Sciatic nerve (tissue), 2 donors: ENCODE measurements at regions not wholly inside any gene's neighbourhood (a gene's known extent, or its start where the extent isn't known, plus 50 kb on each side); places are given as distances from the start of the nearest gene placed in this dataset. TPM values are rescaled to one million over a fixed set of nuclear protein-coding genes. Genes with fewer than 3 reads are reported as not detected.
A peak's percentile ranks its signal among the peaks of the same experiment; 100 is the strongest.
"Not testable (repeated sequence)": the region's sequence is repeated elsewhere in the genome, so short reads cannot be mapped to it uniquely, and the experiment has no call there.

Experiments
- ATAC-seq: fragments of 200-7000 bp; cut with Tn5 transposase; one replicate; pipeline ENCODE4 v1.9.1; 2020; ENCODE audit warnings: mild to moderate bottlenecking, moderate library complexity
- DNase-seq: peaks from one replicate; pipeline ENCODE4 v3.0.0-alpha.2; 2020; ENCODE audit warnings: low spot score
- intact Hi-C: fragments of 100-400 bp; cut with DNase I; formaldehyde crosslinking; loops from one replicate; pipeline ENCODE4 v1.14.2; 2022
- microRNA-seq: library from miRNA; unstranded; fragments of <30 nt; microRNA quantifications from one replicate; pipeline ENCODE4 v1.2.0, GENCODE V29; 2020
- donor health status: DM: no; HTN: no; CAD: no.
- donor health status: DM: no; HTN: no; CAD: no.

GRCh38 chr1:148245443-148245842 is 93.4 kb upstream of the NBPF11 start:
- peak; percentile 49 for ATAC-seq
- intact Hi-C loops, DNase-seq: not testable (repeated sequence)

- DNase-seq, ATAC-seq, intact Hi-C loops: not testable (repeated sequence)
These were observed 81.2 kb upstream of the NBPF11 start for GRCh38 chr1:148233250-148233649.

- ATAC-seq, intact Hi-C loops, DNase-seq: not testable (repeated sequence)
These were observed 76.8 kb upstream of the NBPF11 start for GRCh38 chr1:148228846-148229245.

- ATAC-seq, intact Hi-C loops, DNase-seq: not testable (repeated sequence)
These were observed 70.5 kb upstream of the NBPF11 start for GRCh38 chr1:148222399-148223159.

- ATAC-seq, DNase-seq, intact Hi-C loops: not testable (repeated sequence)
These were observed 69.5 kb upstream of the NBPF11 start for GRCh38 chr1:148221593-148221992.

- ATAC-seq, intact Hi-C loops, DNase-seq: not testable (repeated sequence)
These were observed 67.1 kb upstream of the NBPF11 start for GRCh38 chr1:148219229-148219628.

- ATAC-seq, intact Hi-C loops, DNase-seq: not testable (repeated sequence)
These were observed 59.1 kb upstream of the NBPF11 start for GRCh38 chr1:148211191-148211590.

GRCh38 chr1:148210624-148211023 is 58.5 kb upstream of the NBPF11 start:
- intact Hi-C loops, DNase-seq, ATAC-seq: not testable (repeated sequence)

GRCh38 chr1:148210166-148210565 is 58.1 kb upstream of the NBPF11 start:
- ATAC-seq, DNase-seq, intact Hi-C loops: not testable (repeated sequence)

- DNase-seq, intact Hi-C loops, ATAC-seq: not testable (repeated sequence)
These were observed 49.9 kb upstream of the NBPF11 start for GRCh38 chr1:148202013-148202412.

Small RNA genes in the stretch of these regions (microRNA-seq; reads per million reads assigned to microRNA genes)
- gene MIR5087 (not detected), gene MIR6077 (not detected)
